GM18505 (cell line): ENCODE measurements at regions not wholly inside any gene's neighbourhood (a gene's known extent, or its start where the extent isn't known, plus 50 kb on each side); places are given as distances from the start of the nearest gene placed in this dataset.
"Not testable (repeated sequence)": the region's sequence is repeated elsewhere in the genome, so short reads cannot be mapped to it uniquely, and the experiment has no call there.

Source experiments
- ATAC-seq: cut with Tn5 transposase; IDR thresholded peaks from one replicate; pipeline ENCODE4 v1.9.1; 2021; ENCODE audit not compliant: unreplicated experiment
- POLR2A ChIP-seq: IDR thresholded peaks from 4 replicates; pipeline ENCODE4 v1.6.1; 2011; ENCODE audit warnings: borderline replicate concordance; ENCODE audit not compliant: insufficient read depth, insufficient read length; ENCODE audit errors: extremely low read depth

GRCh38 chr19:29154163-29154562 is 58.8 kb downstream of the UQCRFS1 start:
- no peak for TF ChIP-seq POLR2A
- no peak for ATAC-seq

- TF ChIP-seq POLR2A, result no peak
- ATAC-seq, result no peak
Measured at GRCh38 chr19:29145756-29146155, 67.2 kb downstream of the UQCRFS1 start.

GRCh38 chr19:29143183-29143582 is 69.8 kb downstream of the UQCRFS1 start:
- no peak for TF ChIP-seq POLR2A
- ATAC-seq, result no peak

GRCh38 chr19:29139227-29139626 is 73.7 kb downstream of the UQCRFS1 start:
- no peak for TF ChIP-seq POLR2A
- ATAC-seq, result no peak

- ATAC-seq, result not testable (repeated sequence)
Measured at GRCh38 chr19:29138206-29138605, 74.7 kb downstream of the UQCRFS1 start.

- no peak for ATAC-seq
- no peak for TF ChIP-seq POLR2A
Measured at GRCh38 chr19:29131456-29131855, 81.5 kb downstream of the UQCRFS1 start.

- no peak for TF ChIP-seq POLR2A
Measured at GRCh38 chr19:29129148-29129547, 83.8 kb downstream of the UQCRFS1 start.

GRCh38 chr19:29128203-29128602 is 84.7 kb downstream of the UQCRFS1 start:
- TF ChIP-seq POLR2A, result no peak
- no peak for ATAC-seq

More at GRCh38 chr19:29129148-29129547, 83.8 kb downstream of the UQCRFS1 start:
- no peak for ATAC-seq

- ATAC-seq, result no peak
- TF ChIP-seq POLR2A, result no peak
Measured at GRCh38 chr19:29122185-29122584, 90.8 kb downstream of the UQCRFS1 start.

GRCh38 chr19:29121684-29122083 is 91.3 kb downstream of the UQCRFS1 start:
- ATAC-seq, result no peak
- TF ChIP-seq POLR2A, result no peak

GRCh38 chr19:29120466-29120865 is 92.5 kb downstream of the UQCRFS1 start:
- no peak for ATAC-seq
- TF ChIP-seq POLR2A, result no peak

GRCh38 chr19:29119590-29119989 is 93.4 kb downstream of the UQCRFS1 start:
- TF ChIP-seq POLR2A, result no peak
- ATAC-seq, result no peak

GRCh38 chr19:29118389-29118788 is 94.6 kb downstream of the UQCRFS1 start:
- TF ChIP-seq POLR2A, result no peak
- no peak for ATAC-seq

GRCh38 chr19:29117926-29118325 is 95.0 kb downstream of the UQCRFS1 start:
- no peak for ATAC-seq
- TF ChIP-seq POLR2A, result no peak

- no peak for ATAC-seq
Measured at GRCh38 chr19:29115181-29115580, 97.8 kb downstream of the UQCRFS1 start.

More at GRCh38 chr19:29115181-29115580, 97.8 kb downstream of the UQCRFS1 start:
- no peak for TF ChIP-seq POLR2A
